LoVo (cell line): ENCODE measurements at regions not wholly inside any gene's neighbourhood (a gene's known extent, or its start where the extent isn't known, plus 50 kb on each side); places are given as distances from the start of the nearest gene placed in this dataset.
"Not testable (repeated sequence)": the region's sequence is repeated elsewhere in the genome, so short reads cannot be mapped to it uniquely, and the experiment has no call there.

Experiments
- DNase-seq: peaks from one replicate; pipeline ENCODE4 v3.0.0-alpha.2; 2016; ENCODE audit warnings: low spot score

- DNase-seq: no peak
Observed at GRCh38 chr17:70523426-70523825, 354.1 kb downstream of the KCNJ2 start.

DNA sequence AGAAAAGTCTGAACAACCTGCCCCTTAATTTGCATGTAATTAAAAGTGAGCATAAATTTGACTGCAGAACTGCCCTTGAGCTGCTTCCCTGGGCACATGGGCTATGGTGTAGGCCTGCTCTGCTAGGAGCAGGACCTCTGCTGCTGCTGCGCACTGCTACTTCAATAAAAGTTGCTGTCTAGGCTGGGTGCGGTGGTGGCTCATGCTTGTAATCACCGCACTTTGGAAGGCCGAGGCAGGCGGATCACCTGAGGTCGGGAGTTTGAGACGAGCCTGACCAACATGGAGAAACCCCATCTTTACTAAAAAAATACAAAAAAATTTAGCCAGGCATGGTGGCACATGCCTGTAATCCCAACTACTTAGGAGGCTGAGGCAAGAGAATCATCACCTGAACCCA is 355.7 kb downstream of the KCNJ2 start:
- not testable (repeated sequence) for DNase-seq

DNA sequence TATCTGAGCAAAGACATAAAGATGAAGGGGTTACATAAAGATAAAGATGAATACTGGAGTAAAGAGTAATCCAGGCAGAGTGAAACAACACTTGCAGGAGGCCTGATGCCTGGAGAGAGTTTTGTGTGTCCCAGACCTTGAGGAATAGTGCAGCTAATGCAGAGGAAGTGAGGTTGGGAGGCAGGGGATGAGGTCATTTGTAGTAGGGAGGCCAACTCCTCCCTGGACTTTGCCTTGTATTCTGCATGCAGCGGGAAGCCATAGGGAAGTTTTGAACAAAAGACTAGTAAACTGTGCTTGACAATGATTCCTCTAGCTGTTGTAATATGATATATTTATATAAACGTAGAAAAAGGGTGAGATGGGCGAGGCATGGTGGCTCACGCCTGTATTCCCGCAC is 356.6 kb downstream of the KCNJ2 start:
- DNase-seq: no peak

DNA sequence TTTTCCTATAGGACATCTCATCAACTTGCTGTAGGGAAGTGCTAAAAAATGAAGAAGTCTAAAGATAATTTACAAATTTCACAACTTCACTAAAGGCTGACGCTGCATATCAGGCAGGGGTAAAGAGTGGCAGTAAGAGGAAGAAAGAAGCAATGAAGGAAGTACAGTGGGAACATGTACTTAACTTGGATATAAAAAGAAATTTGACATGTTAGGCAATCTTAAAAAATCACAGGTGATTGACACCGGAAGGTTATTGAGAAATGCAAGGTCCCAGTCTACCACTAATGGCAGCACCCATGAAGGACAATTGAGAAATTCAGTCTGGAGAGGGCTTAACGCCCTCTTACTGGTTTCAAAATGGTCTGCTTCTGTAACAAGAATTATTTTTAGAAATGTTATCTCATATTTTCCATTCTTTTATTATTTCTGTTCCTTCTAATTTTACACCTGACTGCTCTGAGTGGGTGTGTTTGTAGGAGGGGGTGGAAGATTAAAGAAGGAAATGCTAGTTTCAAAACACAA is 358.1 kb downstream of the KCNJ2 start:
- DNase-seq: no peak

DNA sequence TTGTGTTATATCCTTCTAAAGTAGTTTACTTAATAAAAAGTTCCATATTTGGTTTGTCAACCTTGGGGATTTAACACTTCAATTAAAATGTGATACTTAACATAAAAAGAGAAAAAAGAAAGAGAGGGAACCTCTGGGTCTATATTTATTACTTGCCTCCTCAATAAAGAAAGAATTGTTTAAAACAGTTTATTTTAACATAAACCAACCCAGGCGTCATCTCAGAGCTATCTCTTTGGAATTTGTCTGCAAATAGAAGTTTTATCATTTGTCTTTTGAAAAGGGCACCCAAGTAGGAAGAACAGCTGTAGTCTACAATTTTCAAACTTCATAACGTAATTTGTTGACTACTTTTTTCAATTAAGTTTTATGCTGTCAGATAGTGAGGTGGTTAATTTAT is 364.1 kb downstream of the KCNJ2 start:
- no peak for DNase-seq

- no peak for DNase-seq
Observed at GRCh38 chr17:70535986-70536385, 366.7 kb downstream of the KCNJ2 start.

GRCh38 chr17:70539132-70539924 is 370.0 kb downstream of the KCNJ2 start:
- no peak for DNase-seq

DNA sequence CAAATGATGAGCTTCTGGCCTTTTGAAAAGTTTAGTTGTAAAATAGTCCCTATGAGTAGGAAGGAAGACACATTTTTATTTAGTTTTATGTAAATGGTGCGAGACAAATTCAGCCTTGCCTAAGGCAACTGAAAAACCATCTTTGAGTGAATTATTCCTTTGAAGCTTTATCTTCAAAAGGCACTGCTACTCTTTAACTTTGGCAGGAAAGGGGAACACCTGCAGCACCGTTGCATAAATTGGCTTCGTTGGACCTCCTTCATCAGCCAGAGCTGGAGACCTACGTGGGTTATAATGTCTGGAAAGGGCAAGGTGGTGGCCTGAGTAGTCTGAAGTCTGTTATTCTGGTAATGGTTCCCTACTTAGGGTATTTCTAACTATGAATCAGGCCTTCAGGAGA is 373.5 kb downstream of the KCNJ2 start:
- DNase-seq: no peak

DNA sequence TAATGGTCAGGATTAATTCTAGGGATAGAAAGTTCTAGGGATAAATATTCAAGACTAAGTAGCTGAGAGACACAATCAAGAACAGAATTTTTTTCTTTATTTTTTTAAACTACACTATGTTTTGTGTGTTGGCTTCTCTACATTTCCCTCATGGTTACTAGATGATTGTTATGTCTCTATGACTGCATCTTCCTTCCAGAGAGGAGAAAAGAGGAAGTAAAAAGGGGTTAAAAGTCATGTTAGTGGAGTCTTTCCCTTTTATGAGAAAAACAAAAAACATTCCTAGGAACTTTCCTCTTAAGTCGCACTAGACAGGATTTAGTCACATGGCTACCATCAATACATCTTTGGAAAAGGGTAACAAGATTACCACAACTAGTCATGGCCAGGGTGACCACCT is 375.0 kb downstream of the KCNJ2 start:
- DNase-seq: no peak

DNA sequence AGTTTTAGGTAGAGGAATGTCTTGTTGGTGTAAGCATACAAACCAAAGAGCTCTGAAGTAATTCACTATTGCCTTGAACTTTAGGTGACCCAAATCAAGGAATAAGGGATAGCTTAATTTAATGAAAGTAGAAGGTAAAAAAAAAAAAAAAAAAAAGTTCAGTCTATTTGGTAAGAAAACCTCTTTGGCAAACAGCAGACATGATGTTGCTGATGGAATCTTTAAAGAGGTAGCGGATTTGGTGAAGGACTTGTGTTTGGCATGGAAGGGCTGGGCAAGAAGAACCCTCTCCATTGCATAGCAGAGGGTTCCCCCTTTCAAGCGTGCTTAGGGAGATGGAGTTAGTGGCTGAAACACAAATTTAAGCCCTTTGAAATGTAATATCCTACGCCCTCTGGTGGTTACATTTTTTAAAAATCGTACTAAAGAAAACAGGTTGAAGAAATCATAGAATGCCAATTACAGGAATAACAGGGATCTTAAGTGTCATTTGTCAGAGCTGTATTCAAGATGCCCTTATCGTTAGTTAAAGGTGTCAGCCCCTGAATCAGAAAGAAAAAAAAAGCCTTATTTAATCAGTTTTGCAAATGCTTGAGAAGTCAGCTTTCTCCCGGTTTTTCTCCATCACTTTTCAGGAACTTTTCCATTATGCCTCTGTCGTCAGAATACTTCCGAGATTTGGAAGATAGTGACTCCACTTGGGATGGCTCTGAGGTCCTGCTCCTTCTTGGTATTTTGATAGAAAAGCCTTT is 383.1 kb downstream of the KCNJ2 start:
- DNase-seq: peak; percentile 38

DNA sequence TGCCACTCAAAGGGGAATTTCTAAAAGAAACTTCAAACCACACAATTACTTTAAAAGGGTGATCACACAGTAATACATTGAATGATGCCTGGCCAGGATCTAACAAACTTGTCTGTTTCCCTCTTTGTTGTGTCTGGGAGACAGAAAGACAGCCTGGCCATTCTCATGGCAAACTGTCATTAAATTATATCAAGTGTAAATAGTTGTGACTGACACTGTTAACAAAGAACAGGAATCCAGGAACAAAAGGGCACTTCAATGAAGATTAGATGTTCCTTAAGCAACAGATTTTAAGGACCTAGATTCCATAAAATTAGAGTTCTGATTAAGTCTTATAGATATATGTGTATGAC is 383.6 kb downstream of the KCNJ2 start:
- DNase-seq: no peak

DNA sequence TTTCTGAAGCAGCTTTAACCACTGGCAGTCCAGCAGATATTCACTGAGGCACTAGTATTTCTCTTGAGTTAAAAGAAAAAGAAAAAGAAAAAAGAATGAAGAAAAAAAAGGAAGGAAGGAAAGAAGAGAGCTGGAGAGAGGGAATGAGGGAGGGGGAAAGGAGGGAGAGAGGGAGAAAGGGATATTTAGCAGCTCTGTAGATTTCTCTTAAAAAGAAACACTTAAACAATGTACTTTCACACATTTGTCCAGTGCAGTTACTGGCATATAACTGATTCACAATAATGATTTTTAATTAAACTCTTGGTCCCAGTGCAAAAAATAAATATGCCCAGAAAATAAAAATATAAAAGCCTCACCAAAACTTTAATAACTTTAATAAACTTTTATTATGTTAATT is 386.4 kb downstream of the KCNJ2 start:
- no peak for DNase-seq

GRCh38 chr17:70558821-70559220 is 389.5 kb downstream of the KCNJ2 start:
- no peak for DNase-seq

DNA sequence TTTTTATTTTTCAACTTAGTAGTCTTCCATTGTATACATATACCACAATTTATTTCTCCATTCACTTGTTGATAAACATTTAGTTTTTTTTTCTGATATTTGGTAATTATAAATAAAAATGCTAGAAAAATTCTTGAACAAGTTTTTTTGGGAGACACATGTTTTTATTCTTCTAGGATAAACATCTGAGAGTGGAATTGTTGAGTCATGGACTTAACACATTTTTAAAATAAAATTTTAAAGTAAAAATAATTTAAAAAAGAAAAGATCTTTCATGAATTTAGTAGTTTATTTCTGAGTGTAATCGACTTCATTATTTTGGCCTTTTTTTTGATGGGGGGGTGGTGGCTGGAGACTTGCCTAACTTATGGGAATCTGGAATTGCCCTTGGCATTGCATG is 391.1 kb downstream of the KCNJ2 start:
- no peak for DNase-seq

DNA sequence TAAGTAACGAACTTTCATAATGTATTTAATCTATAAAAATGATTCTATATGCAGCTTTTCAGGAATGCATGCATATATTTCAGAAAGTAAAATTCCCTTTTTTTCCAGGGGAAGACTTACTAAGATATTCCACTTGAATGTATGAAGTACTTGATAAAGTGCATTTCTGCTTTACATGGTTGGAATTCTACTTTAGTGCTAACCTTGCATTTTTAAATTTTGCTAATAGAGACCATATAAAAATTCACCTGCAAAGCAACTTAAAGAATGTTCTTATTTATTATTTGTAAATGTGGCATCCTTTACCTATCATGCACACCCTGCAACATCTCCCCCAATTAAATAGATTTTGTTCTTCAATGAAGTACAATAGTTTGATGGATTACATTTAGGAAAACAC is 392.8 kb downstream of the KCNJ2 start:
- no peak for DNase-seq

GRCh38 chr17:70563281-70563820 is 394.0 kb downstream of the KCNJ2 start:
- no peak for DNase-seq

DNA sequence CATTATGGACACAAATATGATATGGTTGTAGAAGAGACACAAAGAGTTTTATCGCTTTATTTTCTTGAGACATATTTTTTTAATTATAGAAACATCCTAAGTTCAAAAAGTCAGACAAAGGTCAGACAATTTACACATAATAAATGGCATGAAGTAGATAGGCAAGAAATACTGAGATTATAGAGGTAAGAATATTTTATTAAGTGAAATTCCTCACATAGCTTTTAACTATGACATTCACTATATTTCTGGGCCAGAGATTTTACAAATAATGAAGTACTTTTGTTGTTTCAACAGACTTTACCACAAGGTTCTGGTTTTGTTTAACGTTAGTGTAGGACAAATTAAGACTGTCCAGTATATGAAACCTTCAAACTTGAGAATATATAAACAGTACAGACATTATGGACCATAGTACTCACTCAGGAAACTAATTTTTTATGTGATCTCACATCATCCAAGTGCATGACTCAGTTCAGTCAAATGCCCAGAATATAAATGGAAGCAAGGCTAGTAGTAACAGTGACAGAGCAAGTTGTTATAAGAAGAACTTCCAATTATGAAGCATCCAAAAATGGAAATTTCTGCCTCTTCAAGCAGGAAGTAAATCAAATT is 394.8 kb downstream of the KCNJ2 start:
- DNase-seq: no peak

DNA sequence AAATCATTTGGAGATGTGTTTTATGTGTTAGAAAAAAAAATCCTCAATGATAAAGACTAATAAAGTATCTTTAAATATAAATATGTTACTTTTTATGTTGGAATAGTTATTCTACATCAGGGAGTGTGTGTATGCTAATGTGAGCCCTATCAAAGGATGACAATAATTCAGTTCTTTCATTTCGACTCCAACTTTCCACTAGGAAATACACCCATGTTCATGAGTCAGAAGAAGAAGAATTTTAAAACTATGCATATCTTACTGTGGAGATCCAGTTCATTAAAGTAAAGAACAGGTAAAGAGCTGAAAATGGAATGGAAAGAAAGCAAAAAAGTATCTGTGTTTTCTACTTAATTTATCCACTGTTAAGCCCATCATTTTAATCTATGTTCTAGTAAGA is 399.8 kb downstream of the KCNJ2 start:
- no peak for DNase-seq

GRCh38 chr17:70577456-70577855 is 408.1 kb downstream of the KCNJ2 start:
- no peak for DNase-seq

DNA sequence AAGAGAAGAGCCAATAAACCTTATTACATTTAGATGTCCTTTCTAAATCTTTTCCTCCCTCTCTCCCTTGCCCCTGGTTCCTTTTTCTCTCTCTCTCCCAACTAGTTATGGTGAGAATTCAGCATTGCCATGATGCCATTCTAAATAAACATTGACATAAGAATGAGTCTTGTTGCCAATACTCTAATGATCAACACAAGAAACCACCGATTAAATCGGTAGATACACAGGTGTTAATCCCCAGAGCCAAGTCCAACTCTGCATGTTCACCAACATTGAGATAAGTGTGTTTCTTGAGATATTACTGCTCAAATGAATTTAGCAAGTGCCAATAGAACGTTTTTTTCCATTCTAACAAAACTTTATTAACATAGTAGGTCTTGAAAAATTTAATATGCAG is 412.1 kb downstream of the KCNJ2 start:
- DNase-seq: no peak

GRCh38 chr17:70582777-70583176 is 413.4 kb downstream of the KCNJ2 start:
- no peak for DNase-seq

DNA sequence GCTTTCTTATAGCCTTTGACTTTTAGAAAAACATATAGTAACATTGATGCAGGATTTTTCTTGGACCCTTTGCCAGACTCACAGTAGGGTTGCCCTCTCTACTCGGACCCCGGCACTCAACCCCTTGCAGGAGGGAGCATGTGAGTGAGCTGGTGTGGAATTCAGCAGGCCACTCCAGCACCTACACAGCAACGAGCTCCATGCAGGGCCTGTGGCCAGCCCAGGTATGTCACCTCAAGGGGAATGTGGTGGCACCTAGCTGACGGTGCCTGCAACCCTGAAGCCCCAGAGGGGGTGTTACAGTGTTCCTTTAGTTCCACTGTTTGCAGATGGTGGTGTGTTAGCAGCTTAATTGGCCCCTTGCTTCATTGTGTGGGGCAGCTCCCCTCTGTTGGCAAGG is 414.9 kb downstream of the KCNJ2 start:
- no peak for DNase-seq

DNA sequence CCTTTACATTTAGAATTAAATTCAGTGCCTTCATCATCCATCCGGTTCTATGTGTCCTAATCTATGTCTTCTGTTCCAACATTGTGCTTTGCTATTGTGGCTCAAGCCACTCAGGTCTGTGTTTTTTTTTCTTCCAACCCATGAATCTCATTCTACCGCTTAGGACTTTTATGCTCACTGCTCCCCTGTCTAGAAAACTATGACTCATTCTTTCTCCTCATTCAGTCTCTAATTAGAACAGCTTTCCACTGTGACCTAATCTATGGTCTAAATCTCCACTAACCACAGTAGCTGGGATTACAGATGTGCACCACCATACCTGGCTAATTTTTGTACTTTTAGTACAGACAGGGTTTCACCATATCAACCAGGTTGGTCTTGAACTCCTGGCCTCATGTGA is 418.7 kb downstream of the KCNJ2 start:
- DNase-seq: no peak
